ENCODE measurements at regions not wholly inside any gene's neighbourhood (a gene's known extent, or its start where the extent isn't known, plus 50 kb on each side); places are given as distances from the start of the nearest gene placed in this dataset.

GRCh38 chr1:79744746-79745145 lies 738.2 kb upstream of the ADGRL4 start:
- no peak overlapping the region for H3K27ac ChIP-seq
- TF ChIP-seq ZFX (IDR thresholded peaks at IDR 0.05; ENCODE audit: borderline replicate concordance) (no peak), CTCF (IDR thresholded peaks at IDR 0.05) (no peak)

- TF ChIP-seq ZFX (IDR thresholded peaks at IDR 0.05; ENCODE audit: borderline replicate concordance) = no peak
- no peak for TF ChIP-seq CTCF (IDR thresholded peaks at IDR 0.05)
- H3K27ac ChIP-seq = no peak overlapping the region
Observed at GRCh38 chr1:79741720-79742421, 735.3 kb upstream of the ADGRL4 start.

- H3K27ac ChIP-seq = no peak overlapping the region
- TF ChIP-seq CTCF (IDR thresholded peaks at IDR 0.05) (no peak), ZFX (IDR thresholded peaks at IDR 0.05; ENCODE audit: borderline replicate concordance) (no peak)
Observed at GRCh38 chr1:79738101-79738500, 731.6 kb upstream of the ADGRL4 start.

GRCh38 chr1:79737193-79737592 lies 730.7 kb upstream of the ADGRL4 start:
- TF ChIP-seq ZFX (IDR thresholded peaks at IDR 0.05; ENCODE audit: borderline replicate concordance) (no peak), CTCF (IDR thresholded peaks at IDR 0.05) (no peak)
- no peak overlapping the region for H3K27ac ChIP-seq

GRCh38 chr1:79732950-79733349 lies 726.4 kb upstream of the ADGRL4 start:
- TF ChIP-seq ZFX (IDR thresholded peaks at IDR 0.05; ENCODE audit: borderline replicate concordance) (no peak), CTCF (IDR thresholded peaks at IDR 0.05) (no peak)
- no peak overlapping the region for H3K27ac ChIP-seq

- no peak overlapping the region for H3K27ac ChIP-seq
- TF ChIP-seq CTCF (IDR thresholded peaks at IDR 0.05) (no peak), ZFX (IDR thresholded peaks at IDR 0.05; ENCODE audit: borderline replicate concordance) (no peak)
Observed at GRCh38 chr1:79726911-79727310, 720.4 kb upstream of the ADGRL4 start.

- no peak overlapping the region for H3K27ac ChIP-seq
- TF ChIP-seq CTCF (IDR thresholded peaks at IDR 0.05) = no peak
- TF ChIP-seq ZFX (IDR thresholded peaks at IDR 0.05; ENCODE audit: borderline replicate concordance) = no peak
Observed at GRCh38 chr1:79726321-79726720, 719.8 kb upstream of the ADGRL4 start.
